Stomach (tissue), 4 donors: ENCODE measurements at regions not wholly inside any gene's neighbourhood (a gene's known extent, or its start where the extent isn't known, plus 50 kb on each side); places are given as distances from the start of the nearest gene placed in this dataset.

Experiments
- CTCF ChIP-seq, 7 experiments: fragments of 450-650 bp in 4 of 7; fragments of 200-600 bp in 3 of 7; sonication (generic) in 3 of 7; IDR thresholded peaks; one replicate each; pipeline ENCODE4 v1.5.1; 2016 to 2019; ENCODE audit warnings: antibody characterized with exemption in 7 of 7, control low read depth in 2 of 7, mild to moderate bottlenecking in 1 of 7
- POLR2A ChIP-seq, 4 donors: fragments of 450-650 bp; IDR thresholded peaks; one replicate each; pipeline ENCODE4 v1.6.1; 2016; ENCODE audit warnings: antibody characterized with exemption in 4 of 4, control low read depth in 2 of 4, mild to moderate bottlenecking in 1 of 4, moderate library complexity in 1 of 4
- POLR2AphosphoS5 ChIP-seq, 3 donors: sonication (generic); formaldehyde crosslinking; IDR thresholded peaks; one replicate each; pipeline ENCODE4 v1.6.1; 2016; ENCODE audit warnings: antibody characterized with exemption in 3 of 3

- TF ChIP-seq CTCF (IDR thresholded peaks at IDR 0.05) = no peak
- no peak for TF ChIP-seq POLR2A (IDR thresholded peaks at IDR 0.05)
- TF ChIP-seq POLR2AphosphoS5 (IDR thresholded peaks at IDR 0.05) = no peak
Measured at GRCh38 chr1:194917769-194918168, 1690.5 kb downstream of the KCNT2 start.
